Embryonic facial prominence (tissue), 1 donor: ENCODE measurements at regions not wholly inside any gene's neighbourhood (a gene's known extent, or its start where the extent isn't known, plus 50 kb on each side); places are given as distances from the start of the nearest gene placed in this dataset.

Experiments
- DNase-seq: peaks from one replicate; pipeline ENCODE4 v3.0.0-alpha.2; 2016; ENCODE audit errors: extremely low spot score

DNA sequence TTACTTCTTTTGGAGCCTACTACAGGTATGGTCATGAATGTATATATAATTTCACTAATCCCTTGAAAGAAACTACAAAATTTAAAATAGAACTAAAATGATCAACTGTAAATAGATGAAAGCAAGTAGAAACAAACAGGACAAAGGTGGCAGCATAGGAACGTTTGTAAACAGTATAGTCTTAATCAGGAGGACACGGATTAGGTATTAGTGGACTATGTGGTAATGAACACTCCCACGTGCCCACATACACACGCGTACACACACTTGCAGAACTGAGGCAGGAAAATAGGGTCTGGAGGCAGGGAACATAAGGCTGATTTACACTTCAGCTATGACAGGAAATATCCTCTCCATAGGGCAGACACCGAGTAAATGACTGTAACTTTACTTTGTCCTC, 1397.8 kb downstream of the NCAM2 start:
- DNase-seq, result no peak

DNA sequence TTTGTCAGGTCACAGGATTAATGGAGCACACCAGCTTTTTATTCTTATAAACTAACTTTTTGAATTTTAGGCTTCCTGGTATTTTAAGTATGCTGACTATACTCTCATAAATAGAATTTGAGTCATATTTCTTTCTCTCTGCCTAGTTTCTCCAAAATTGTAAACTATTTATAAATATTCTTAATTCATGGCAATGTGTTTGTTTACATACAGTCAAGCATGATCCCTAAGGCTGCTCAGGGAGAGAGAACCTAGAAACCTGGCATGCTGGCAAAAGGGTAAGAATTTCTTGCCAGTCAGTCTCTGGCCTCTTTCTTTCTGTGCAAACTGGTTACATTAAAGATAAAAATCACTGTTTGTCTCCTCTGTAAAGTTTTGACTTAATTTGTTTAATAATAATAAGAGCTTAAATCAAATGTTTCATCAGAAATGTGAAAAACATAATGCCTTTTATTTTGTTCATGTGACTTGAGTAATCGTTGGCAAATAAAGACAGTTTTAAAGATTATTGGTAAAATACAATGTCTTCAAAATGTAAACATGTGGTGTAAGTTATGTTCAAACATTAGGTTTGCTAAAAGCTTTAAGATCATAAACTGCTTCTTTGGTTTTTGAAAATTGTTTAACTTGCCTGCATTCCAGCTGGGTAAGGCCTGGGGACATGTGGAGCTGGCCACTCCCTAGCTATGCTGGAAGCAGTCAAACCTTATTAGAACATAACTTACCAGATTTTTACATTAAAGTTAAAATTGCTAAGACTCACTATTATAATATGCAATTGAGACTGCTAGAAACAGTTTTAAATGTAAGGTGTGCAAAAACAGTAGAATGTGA, 1401.7 kb downstream of the NCAM2 start:
- no peak for DNase-seq

DNA sequence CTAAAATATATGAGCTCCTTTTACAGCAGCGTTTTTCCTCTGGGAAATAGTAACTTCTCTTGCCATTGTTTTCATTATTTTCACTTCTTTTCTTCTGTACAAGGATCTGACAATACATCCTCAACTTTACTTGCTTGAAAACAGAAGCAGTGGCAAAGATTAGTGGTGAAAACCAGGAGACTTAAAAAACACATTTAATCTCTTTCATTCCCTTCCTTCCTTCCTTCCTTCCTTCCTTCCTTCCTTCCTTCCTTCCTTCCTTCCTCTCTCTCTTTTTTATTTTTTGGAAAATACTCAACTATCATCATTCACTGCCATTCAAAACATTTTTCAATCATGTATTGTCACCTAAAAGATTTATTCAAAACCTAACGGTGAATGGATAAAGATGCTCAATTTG, 1411.4 kb downstream of the NCAM2 start:
- no peak for DNase-seq

DNA sequence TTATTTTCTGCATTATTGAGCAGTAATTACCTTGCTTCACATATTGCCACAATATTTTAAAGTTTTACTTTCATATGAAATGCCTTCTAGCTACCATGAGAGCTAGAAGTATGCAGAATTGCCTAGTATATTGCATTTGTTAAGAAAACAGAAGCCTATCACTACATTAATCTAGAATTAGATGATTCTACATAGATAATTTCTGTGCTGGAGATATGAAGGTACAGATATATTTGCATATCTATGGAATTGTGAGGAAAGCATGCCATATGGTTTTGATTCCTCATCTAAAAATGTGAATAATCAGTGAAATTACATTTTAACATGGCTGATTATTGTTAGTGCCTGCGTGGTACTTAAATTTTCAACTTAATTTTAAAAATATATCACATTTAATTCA, 1418.3 kb downstream of the NCAM2 start:
- DNase-seq, result no peak

DNA sequence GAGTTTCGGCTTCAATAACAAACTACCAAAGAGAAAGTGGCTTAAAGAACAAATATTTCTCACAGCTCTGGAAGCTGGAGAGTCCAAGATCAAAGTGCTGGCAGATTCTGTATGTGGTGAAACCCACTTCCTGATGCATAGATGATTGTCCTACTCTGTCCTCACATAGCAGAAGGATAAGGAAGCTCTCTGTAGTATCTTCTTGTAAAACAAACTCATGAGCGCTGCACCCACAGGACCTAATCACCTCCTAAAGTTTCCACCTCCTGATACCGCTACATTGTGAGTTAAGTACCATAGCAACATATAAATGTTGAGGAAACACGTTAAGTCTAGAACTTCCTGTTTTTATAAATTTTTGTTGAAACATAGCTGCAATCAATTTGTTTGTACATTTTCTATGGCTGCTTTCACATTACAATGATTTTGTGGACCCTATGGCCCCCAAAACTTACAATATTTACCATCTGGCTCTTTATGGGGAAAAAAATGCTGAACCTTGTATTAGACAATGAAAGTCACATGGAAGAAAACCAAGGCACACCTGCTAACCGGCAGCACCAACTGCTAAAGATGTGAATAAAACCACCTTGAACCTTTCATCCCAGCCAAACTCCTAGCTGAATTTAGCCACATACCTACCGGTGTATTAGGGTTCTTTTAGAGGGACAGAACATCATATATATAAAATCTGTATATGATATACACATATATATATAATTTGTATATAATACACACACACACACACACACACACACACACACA, 1423.4 kb downstream of the NCAM2 start:
- no peak for DNase-seq

DNA sequence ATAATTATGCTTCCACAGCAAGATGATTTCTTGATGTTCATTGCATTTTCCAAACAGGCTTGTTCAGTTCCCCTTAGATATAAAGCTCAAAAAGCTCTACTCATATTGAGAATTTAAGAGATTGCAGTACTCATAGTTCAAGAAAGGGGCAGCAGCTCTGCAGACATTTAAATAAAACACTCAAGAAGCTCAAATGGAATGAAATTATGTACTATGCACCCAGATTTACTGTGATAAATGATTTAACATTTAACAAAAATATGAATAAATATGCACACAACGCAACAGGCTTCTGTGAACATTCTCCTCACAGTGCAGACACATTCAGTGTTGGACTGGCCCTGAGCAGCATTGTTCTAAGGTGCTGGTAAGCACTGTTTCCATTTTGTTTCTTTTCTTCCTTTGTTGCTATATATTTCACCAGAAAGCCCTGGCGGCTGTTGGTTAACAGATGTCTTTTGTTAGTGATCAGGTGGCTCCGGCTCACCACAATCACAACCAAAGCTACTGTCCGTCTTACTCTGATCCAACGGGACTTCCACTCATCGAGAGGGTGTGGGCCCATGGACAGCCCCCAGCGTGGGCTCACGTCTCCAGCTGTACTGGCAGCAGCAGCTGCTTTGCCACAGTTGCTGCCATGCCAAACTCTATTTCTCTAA, 1440.3 kb downstream of the NCAM2 start:
- no peak for DNase-seq

DNA sequence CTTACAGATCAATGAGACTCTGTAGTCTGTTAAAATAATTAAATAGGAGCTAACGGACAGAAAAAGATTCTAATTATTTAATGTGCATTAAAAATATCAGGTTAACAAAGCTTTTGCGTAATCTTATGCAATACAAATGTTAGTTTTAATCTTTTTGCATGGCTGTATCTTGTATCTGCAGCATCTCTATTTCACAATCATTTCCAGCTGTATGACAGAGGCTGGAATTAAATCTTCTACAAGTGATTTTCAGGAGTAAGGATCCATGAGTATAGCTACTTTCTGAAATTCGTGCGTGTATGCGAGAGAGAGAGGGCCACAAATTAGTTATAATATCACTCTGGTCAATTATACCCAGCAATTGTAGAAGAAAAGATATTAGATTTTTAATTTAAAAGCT, 1446.8 kb downstream of the NCAM2 start:
- DNase-seq, result no peak

DNA sequence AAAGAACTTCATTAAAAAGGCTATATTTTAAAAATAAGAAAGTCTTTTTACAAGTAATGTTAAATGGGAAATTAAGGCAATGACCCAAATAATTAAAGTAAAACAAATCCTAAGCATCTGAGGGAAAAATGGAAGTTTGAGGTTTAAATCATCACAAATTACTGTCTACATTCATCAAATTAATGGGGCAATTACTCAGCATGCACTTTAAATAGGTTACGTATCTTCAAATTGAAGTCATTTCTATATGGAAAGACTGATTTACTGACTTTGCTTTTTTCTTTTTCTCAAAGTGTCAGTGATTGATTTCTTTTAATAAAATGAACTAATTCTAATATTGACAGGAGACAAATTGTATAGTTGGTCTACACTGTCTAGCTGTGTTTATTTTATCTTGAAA, 1452.3 kb downstream of the NCAM2 start:
- DNase-seq, result no peak

DNA sequence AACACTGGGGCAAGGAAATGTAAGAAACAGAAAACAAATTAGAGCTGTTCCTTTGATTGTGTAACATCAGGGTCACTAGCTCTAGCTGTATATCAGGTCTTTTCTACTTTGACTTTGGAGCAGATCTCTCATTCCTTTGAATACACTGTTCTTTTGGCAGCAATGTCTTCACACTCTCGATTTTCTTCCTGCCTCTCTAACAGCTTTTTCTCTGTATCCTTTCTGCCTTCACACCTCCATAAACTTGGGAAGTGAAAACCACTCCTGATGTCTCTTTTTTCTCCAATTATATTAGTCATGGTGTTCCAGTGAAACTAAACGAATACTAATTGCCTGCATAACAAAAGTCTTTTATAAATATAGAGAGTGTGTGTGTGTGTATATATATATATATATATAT, 1458.0 kb downstream of the NCAM2 start:
- no peak for DNase-seq

DNA sequence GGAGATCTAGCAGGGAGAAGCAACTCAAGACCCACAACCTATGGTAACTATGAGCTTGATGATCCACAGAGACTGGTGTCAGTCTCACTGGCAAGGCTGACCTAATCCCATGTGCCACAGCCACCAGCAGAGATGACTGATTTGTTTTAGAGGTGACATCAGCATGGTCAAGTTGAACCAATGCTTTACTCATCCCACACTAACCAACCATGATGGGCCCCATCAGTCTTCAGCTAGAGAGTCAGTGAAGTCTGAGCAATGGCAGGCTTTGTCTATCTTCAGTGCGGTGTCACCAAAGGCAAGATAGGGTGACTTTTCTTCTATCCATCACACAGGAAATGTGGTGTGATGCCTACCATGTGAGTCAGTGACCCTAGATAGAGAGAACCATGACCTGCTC, 1470.7 kb downstream of the NCAM2 start:
- no peak for DNase-seq

DNA sequence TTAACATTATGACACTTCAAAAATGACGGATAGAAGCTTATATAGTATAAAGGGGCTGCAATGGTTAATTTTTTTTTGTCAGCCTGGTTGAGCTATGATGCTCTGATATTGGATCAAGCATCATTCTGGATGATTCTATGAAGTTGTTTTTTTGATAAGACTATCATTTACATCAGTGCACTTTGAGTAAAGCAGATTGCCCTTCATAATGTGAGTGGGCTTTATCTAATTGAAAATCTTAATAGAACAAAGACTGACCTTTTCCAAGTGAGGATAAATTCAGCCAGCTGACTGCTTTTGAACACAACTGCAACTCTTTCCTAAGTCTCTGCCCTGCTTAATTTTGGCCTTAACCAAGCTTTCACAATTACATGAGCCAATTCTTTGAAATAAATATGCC, 1476.2 kb downstream of the NCAM2 start:
- DNase-seq, result no peak

DNA sequence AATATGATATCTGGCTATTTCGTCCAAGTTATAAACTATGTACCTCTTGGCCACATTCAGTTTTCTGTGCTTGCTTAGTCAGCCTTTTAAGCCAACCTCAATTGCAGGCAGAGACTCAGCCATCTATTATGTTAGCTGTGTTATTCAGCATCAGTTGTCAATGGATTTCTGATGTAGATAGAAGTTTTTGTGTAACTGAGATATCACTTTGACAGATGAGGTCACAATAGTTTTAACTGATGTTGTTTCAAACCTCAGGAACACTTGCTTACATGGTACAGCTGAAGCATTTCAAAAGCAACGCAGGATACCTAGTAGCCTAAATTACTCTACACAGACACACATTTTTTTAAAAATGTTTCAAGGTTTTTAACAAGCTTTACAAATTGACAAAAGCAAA, 1478.0 kb downstream of the NCAM2 start:
- DNase-seq, result no peak

DNA sequence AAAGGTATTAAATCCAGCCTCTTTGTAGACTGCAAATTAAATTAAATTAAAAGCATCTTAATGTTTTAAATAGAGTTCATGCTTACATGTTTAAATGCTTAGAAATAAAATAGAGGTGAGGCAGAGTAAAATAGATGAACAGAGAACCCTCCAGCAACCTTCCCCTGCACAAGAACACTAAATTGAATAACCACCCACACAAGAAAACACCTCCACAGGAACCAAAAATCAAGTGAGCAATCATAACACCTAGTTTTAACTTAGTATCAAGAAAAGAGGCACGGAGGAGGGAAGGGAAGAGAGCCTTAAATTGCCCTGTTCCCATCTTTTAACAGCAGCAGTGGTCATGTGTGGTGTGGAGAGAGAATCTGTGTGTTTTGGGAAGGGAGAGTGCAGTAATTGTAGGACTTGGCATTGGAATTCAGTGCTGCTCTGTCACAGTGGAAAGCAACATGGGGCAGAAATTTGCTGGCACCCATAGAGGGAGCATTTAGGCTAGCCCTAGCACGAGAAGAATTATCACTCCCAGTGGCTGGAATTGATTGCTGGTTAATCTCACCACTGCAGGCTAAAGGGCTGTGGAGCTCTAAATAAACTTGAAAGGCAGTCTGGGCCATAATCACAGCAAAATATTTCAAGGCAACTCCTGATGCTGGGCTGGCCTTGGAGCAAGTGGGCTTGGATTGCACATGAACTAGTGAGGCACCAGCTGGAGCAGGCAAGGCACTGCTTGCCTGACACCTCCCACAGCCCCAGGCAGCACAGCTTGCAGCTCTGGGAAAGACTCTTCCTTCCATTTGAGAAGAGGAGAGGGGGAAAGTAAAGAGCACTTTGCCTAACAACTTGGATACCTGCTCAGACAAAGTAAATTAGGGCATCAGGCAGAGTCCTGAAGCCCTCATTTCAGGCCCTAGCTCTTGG, 1478.8 kb downstream of the NCAM2 start:
- DNase-seq, result no peak

DNA sequence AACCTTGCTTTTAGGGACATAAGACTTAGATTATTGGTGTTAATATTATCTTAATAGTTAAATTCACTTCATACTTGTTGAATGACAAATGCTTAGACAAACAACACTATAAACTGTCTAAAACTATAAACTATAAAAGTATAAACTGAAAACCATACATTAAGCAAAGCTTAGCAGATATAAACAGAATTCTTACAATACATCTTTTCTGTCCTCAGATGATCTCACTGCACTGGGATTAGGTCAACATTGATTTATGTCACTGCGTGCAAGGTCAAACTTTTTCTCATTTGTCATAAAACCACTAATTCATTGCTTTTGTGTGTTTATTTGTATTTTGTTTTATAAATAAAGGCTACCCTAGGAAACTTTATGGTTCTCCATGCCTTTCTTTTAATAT, 1491.8 kb downstream of the NCAM2 start:
- DNase-seq, result no peak

DNA sequence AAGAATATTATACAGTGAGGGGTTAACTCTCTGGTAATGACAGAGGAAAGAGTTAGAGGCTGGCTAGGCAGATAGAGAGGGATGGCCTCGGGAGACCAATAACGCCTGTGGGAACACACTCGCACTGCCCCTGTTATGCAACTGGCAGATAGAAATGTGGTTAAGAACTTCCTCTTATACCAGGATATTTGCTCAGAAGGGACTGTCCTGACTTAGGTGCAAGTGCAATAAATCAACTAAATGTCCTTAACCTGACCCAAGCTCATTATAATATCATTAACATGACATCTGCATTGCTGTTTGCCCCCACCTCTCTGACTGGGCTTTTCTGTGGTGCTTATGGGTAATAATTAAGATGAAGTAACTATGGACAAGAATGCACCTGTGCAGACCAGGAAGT, 1518.0 kb downstream of the NCAM2 start:
- no peak for DNase-seq

DNA sequence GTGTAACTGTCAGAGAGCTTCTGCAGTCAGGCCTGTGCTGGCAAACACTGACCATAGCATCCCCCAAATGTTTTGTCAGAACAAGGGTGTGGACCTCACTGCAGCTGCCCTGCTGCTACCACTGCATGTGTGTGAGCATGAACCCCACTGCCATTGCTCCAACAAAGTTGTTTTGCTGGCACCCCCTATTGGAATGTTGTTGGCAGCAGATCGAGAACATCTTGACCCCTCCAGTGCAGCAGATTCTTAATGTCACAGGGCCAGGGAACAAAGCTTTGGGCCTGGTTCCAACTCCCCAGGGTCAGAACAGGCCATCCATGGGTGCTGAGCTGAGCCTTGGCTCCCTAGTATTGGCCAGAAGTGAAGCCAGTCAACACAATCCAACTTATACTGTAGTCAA, 1537.4 kb downstream of the NCAM2 start:
- no peak for DNase-seq

DNA sequence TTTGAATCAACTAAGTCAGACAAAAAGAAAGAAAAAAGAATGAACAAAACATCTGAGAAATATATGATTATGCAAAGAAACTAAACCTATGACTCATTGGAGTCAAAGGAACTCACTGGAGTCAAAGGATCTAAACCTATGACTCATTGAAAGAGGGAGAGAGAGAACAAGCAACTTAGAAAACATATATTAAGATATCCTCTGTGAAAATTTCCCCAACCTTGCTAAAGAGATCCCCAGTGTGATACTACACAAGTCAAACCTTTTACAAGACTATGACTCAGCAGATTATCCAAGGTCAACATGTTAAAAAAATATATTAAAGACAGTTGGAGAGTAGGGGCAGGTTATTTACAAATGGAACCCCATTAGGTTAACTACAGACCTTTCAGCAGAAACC, 1538.3 kb downstream of the NCAM2 start:
- DNase-seq, result no peak

DNA sequence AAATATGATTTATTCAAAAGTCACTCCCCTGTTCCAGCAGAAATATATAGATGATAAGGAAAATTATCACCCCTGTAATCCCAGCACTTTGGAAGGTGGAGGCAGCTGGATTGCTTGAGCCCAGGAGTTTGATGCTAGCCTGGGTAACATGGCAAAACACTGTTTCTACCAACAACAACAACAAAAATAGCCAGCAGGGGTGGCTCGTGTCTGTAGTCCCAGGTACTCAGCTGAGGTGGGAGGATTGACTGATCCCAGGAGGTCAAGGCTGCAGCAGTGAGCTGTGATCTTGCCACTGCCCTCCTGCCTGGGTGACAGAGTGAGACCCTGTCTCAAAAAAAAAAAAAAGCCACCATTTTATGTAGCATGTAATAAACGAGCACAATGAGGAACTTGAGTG, 1546.5 kb downstream of the NCAM2 start:
- DNase-seq, result no peak

DNA sequence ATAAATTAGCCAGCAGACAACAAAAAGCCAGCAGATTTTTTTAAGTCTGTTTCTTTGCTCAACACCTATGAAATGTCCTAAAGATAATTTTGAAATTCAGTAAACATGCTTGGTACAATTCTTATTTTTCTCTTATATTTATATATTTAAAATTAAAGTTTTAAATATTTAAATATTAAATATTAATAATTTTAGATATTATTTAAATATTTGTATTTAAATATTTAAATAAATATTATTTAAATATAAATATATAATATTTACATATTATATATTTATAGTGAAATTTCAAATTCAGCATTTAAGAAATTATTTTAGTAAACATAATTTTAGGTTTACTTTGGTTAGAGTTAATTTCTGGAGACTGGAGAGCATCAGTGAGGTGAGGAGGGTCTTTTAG, 1554.2 kb downstream of the NCAM2 start:
- DNase-seq, result no peak

DNA sequence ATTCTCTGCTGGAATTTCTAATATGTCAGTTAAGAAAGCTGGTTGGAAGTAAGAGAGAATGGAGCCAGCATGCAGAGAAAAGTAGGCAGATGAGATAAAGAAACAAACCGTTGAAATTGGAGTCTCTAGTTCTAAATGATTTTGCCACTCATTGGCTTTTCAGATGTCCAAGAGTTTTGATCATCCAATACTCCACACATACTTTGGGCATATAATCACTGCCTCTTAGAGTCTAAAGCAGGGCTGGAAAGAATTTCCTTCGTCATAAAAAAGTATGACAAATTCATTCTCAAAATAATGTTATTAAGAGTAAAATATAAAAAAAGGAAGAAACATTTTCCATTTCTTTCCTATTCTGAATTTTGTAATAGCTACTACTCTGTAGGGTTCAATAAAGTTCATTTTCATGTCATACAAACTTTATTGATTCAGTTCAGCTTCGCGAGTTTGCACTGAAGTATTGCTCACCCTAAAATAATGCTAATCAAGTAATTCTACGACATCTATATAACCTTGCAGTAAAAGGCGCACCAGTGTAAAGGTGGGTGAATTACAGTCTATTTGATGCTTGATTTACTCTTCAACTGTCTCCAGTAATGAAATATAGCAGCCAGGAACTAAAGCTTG, 1556.6 kb downstream of the NCAM2 start:
- no peak for DNase-seq

DNA sequence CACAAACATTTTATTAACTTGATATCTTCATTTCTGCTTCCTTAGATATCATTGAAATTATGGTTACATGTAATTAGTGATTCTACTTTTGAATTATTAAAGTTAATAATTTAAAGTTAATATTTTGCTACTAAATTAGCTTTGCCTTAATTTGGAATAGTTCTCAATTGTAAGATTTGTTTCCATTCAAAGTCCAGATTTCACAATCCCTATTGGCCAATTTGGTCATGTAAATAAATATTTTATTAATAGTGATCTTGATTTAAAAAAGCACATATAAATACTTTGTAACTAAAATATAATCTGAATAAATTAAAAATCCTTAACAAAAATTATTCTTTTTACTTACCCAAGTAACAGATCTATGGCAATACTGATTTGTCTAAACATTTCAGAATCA, 1558.6 kb downstream of the NCAM2 start:
- DNase-seq, result no peak
